HEK293 (cell line): ENCODE measurements at regions not wholly inside any gene's neighbourhood (a gene's known extent, or its start where the extent isn't known, plus 50 kb on each side); places are given as distances from the start of the nearest gene placed in this dataset.

Experiments used
- CTCF ChIA-PET: fragments of 350-600 bp; formaldehyde crosslinking; extraction: SDS; loops from one replicate; lab custom pipeline; 2021; ENCODE audit warnings: antibody characterized with exemption; lab: Yijun Ruan, JAX
- POLR2A ChIA-PET: fragments of 300-600 bp; formaldehyde crosslinking; extraction: SDS; loops from one replicate; lab custom pipeline; 2020; ENCODE audit warnings: antibody characterized with exemption, inconsistent platforms; lab: Yijun Ruan, JAX
- H3K27ac ChIP-seq: fragments of 200-500 bp; sonication (Bioruptor generic); 2 replicates; pipeline ENCODE4 v1.5.1; 2014; ENCODE audit warnings: low read depth, low read length, control low read depth, inconsistent platforms; ENCODE audit errors: extremely low read depth
- H3K36me3 ChIP-seq, 2 experiments: fragments of 200-500 bp in 1 of 2; sonication (Bioruptor generic) in 1 of 2; 1 replicate in 1 of 2; 2 replicates in 1 of 2; pipeline ENCODE4 v1.5.1; 2014 to 2017; ENCODE audit warnings: inconsistent platforms in 2 of 2, low read length in 2 of 2; ENCODE audit not compliant: control insufficient read depth in 2 of 2, insufficient read depth in 1 of 2
- H3K4me1 ChIP-seq: fragments of 200-500 bp; sonication (Bioruptor generic); 2 replicates; pipeline ENCODE4 v1.5.1; 2014; ENCODE audit warnings: mild to moderate bottlenecking, low read length, inconsistent platforms; ENCODE audit not compliant: control insufficient read depth, insufficient read depth
- H3K4me3 ChIP-seq: 2 replicates; pipeline ENCODE4 v1.5.1; 2011; ENCODE audit warnings: low read depth, mild to moderate bottlenecking, control low read depth, low read length, moderate library complexity
- H3K9me3 ChIP-seq: fragments of 200-500 bp; sonication (Bioruptor generic); 2 replicates; pipeline ENCODE4 v1.5.1; 2014; ENCODE audit warnings: low read depth, low read length, inconsistent platforms; ENCODE audit not compliant: control insufficient read depth, insufficient read depth
- GFI1B ChIP-seq: fragments of 450-650 bp; formaldehyde crosslinking; IDR thresholded peaks from 2 replicates; pipeline ENCODE4 v1.5.1; 2016; ENCODE audit warnings: missing biosample characterization, missing genetic modification characterization
- HOXC10 ChIP-seq: sonication (generic); formaldehyde crosslinking; IDR thresholded peaks from 2 replicates; pipeline ENCODE4 v1.8.1; 2023; ENCODE audit warnings: mild to moderate bottlenecking, missing genetic modification reagents
- MZF1 ChIP-seq: fragments of 450-650 bp; formaldehyde crosslinking; IDR thresholded peaks from 2 replicates; pipeline ENCODE4 v1.5.1; 2017; ENCODE audit warnings: missing biosample characterization, missing genetic modification characterization, borderline replicate concordance
- SP2 ChIP-seq: fragments of 450-650 bp; formaldehyde crosslinking; IDR thresholded peaks from 2 replicates; pipeline ENCODE4 v1.5.1; 2016; ENCODE audit warnings: missing biosample characterization, missing genetic modification characterization
- TCF7L2 ChIP-seq: IDR thresholded peaks from 2 replicates; pipeline ENCODE4 v1.6.1; 2011; ENCODE audit warnings: low read depth, mild to moderate bottlenecking, inconsistent platforms, low read length, moderate library complexity, borderline replicate concordance
- ZBTB1 ChIP-seq: fragments of 450-650 bp; formaldehyde crosslinking; IDR thresholded peaks from 2 replicates; pipeline ENCODE4 v1.5.1; 2016; ENCODE audit warnings: missing biosample characterization, missing genetic modification characterization
- ZFP41 ChIP-seq: fragments of 450-650 bp; formaldehyde crosslinking; IDR thresholded peaks from 2 replicates; pipeline ENCODE4 v1.5.1; 2016; ENCODE audit warnings: missing biosample characterization, missing genetic modification characterization, borderline replicate concordance
- ZIC2 ChIP-seq: fragments of 450-650 bp; formaldehyde crosslinking; IDR thresholded peaks from 2 replicates; pipeline ENCODE4 v1.5.1; 2016; ENCODE audit warnings: missing biosample characterization, missing genetic modification characterization
- ZNF132 ChIP-seq: fragments of 450-650 bp; formaldehyde crosslinking; IDR thresholded peaks from 2 replicates; pipeline ENCODE4 v1.5.1; 2017; ENCODE audit warnings: missing biosample characterization, missing genetic modification characterization, borderline replicate concordance
- ZNF23 ChIP-seq: fragments of 450-650 bp; formaldehyde crosslinking; IDR thresholded peaks from 2 replicates; pipeline ENCODE4 v1.5.1; 2016; ENCODE audit warnings: missing biosample characterization, missing genetic modification characterization, borderline replicate concordance
- ZNF354C ChIP-seq: fragments of 450-650 bp; formaldehyde crosslinking; IDR thresholded peaks from 2 replicates; pipeline ENCODE4 v1.5.1; 2016; ENCODE audit warnings: missing biosample characterization, missing genetic modification characterization, low read depth, borderline replicate concordance
- ZNF530 ChIP-seq: fragments of 450-650 bp; formaldehyde crosslinking; IDR thresholded peaks from 2 replicates; pipeline ENCODE4 v1.5.1; 2016; ENCODE audit warnings: low read depth, missing biosample characterization, missing genetic modification characterization
- ZNF549 ChIP-seq: fragments of 450-650 bp; IDR thresholded peaks from 2 replicates; pipeline ENCODE4 v1.5.1; 2018; ENCODE audit warnings: missing biosample characterization, missing genetic modification characterization, mild to moderate bottlenecking, inconsistent platforms, moderate library complexity
- ZNF623 ChIP-seq: fragments of 450-650 bp; formaldehyde crosslinking; IDR thresholded peaks from 2 replicates; pipeline ENCODE4 v1.5.1; 2016; ENCODE audit warnings: missing biosample characterization, missing genetic modification characterization
- ZNF624 ChIP-seq: fragments of 450-650 bp; formaldehyde crosslinking; IDR thresholded peaks from 2 replicates; pipeline ENCODE4 v1.5.1; 2017; ENCODE audit warnings: missing biosample characterization, missing genetic modification characterization
- ZNF76 ChIP-seq: fragments of 450-650 bp; formaldehyde crosslinking; IDR thresholded peaks from 2 replicates; pipeline ENCODE4; 2016; ENCODE audit warnings: low read depth, missing biosample characterization, missing genetic modification characterization, borderline replicate concordance
- ZNF777 ChIP-seq: fragments of 450-650 bp; formaldehyde crosslinking; IDR thresholded peaks from 2 replicates; pipeline ENCODE4 v1.5.1; 2017; ENCODE audit warnings: missing biosample characterization, missing genetic modification characterization, borderline replicate concordance
- ZXDB ChIP-seq: fragments of 450-650 bp; formaldehyde crosslinking; IDR thresholded peaks from 2 replicates; pipeline ENCODE4 v1.5.1; 2016; ENCODE audit warnings: missing biosample characterization, missing genetic modification characterization
- TF ChIP-seq, protein P1 (sequence below): fragments of 450-650 bp; formaldehyde crosslinking; IDR thresholded peaks from 2 replicates; pipeline ENCODE4 v1.5.1; 2017; ENCODE audit warnings: missing biosample characterization, missing genetic modification characterization
- TF ChIP-seq, protein P2 (sequence below): fragments of 450-650 bp; IDR thresholded peaks from 2 replicates; pipeline ENCODE4 v1.5.1; 2018; ENCODE audit warnings: missing biosample characterization, mild to moderate bottlenecking, missing genetic modification characterization
- TF ChIP-seq, protein P3 (sequence below): fragments of 450-650 bp; formaldehyde crosslinking; IDR thresholded peaks from 2 replicates; pipeline ENCODE4 v1.5.1; 2016; ENCODE audit warnings: missing biosample characterization, missing genetic modification characterization
- TF ChIP-seq, protein P4 (sequence below): IDR thresholded peaks from 2 replicates; pipeline ENCODE4 v1.6.1; 2011; ENCODE audit warnings: mild to moderate bottlenecking, low read depth, low read length, borderline replicate concordance

DNA sequence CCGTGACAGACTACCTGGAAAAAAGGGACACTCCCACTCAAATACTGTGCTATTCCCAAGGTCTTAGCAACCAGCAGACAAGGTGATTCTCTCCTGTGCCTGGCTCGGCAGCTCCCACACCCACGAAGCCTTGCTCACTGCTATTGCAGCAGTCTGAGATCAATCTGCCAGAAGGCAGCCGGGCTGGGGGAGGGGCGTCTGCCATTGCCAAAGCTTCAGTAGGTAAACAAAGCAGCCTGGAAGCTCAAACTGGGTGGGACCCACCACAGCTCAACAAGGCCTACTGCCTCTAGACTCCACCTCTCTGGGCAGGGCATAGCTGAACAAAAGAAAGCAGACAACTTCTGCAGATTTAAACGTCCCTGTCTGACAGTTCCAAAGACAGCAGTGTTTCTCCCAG is 128.4 kb upstream of the SETMAR start (continued):
- TF ChIP-seq, protein P1, sequence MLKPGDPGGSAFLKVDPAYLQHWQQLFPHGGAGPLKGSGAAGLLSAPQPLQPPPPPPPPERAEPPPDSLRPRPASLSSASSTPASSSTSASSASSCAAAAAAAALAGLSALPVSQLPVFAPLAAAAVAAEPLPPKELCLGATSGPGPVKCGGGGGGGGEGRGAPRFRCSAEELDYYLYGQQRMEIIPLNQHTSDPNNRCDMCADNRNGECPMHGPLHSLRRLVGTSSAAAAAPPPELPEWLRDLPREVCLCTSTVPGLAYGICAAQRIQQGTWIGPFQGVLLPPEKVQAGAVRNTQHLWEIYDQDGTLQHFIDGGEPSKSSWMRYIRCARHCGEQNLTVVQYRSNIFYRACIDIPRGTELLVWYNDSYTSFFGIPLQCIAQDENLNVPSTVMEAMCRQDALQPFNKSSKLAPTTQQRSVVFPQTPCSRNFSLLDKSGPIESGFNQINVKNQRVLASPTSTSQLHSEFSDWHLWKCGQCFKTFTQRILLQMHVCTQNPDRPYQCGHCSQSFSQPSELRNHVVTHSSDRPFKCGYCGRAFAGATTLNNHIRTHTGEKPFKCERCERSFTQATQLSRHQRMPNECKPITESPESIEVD, result no peak
- TF ChIP-seq ZIC2 (tag by site-specific recombination) (no peak), ZNF777 (tag by site-specific recombination) (no peak)

DNA sequence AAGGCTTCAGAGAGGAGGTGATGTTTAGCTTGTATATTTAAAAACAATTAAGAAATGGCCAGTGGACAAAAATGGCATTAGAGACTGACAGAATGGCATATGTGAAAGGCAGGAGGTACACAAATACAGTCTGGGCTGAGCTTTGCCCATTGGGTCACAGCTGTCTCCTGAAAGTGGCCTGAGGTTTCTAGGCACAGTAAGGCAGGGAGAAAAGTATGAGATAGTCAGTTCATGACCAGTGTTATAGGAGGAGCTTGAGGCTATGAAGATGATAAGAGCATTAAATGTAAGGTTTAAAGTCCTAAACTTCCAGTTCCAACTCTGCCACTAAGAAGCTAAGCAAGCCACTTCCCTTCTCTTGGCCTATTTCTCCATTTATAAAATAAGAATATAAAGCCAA is 111.2 kb upstream of the SETMAR start:
- TF ChIP-seq ZNF549 (no peak), ZFP41 (no peak), ZNF132 (tag by site-specific recombination) (no peak)
- TF ChIP-seq, protein P2, sequence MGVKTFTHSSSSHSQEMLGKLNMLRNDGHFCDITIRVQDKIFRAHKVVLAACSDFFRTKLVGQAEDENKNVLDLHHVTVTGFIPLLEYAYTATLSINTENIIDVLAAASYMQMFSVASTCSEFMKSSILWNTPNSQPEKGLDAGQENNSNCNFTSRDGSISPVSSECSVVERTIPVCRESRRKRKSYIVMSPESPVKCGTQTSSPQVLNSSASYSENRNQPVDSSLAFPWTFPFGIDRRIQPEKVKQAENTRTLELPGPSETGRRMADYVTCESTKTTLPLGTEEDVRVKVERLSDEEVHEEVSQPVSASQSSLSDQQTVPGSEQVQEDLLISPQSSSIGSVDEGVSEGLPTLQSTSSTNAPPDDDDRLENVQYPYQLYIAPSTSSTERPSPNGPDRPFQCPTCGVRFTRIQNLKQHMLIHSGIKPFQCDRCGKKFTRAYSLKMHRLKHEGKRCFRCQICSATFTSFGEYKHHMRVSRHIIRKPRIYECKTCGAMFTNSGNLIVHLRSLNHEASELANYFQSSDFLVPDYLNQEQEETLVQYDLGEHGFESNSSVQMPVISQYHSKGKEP (tag by site-specific recombination), result no peak
- CTCF ChIA-PET, result no interaction called here
- POLR2A ChIA-PET, result no interaction called here
- Histone ChIP-seq H3K4me3 (no peak overlapping the region), H3K4me1 (no peaks in the 10 kb centered on the region), H3K36me3 (no peaks in the 10 kb centered on the region), H3K9me3 (no peaks in the 10 kb centered on the region), H3K27ac (no peak overlapping the region)

DNA sequence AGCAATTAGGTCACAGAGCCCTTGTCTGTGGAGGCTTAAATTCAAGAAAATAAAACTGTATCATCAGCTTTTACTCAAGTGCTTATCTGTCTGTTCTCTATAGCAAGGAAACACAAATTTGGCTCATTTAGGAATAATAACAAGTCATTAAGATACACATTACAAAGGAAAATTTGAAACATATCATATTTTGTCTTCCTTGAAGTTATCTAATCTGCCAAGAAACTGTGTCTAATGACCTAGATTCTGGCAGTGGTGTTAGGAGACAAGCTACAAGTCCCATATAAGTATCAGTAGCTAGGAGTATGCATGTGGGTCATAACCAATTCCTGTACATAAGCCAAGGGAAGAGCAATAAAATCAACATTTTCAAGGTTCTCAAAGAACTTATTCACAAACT is 108.2 kb upstream of the SETMAR start:
- Histone ChIP-seq H3K36me3 (no peaks in the 10 kb centered on the region), H3K4me1 (no peaks in the 10 kb centered on the region), H3K27ac (no peak overlapping the region), H3K9me3 (no peaks in the 10 kb centered on the region), H3K4me3 (no peak overlapping the region)
- ChIA-PET CTCF (no interaction called here), POLR2A (no interaction called here)
- no peak for TF ChIP-seq ZNF354C (tag by site-specific recombination)
- TF ChIP-seq ZNF623 (tag by site-specific recombination), result no peak
- no peak for TF ChIP-seq TCF7L2
- TF ChIP-seq ZNF76 (tag by site-specific recombination), result no peak
- TF ChIP-seq ZXDB, result no peak
- TF ChIP-seq ZBTB1, result no peak
- TF ChIP-seq ZNF23 (tag by site-specific recombination), result no peak
- no peak for TF ChIP-seq MZF1
- no peak for TF ChIP-seq GFI1B (tag by site-specific recombination)
- no peak for TF ChIP-seq ZNF624 (tag by site-specific recombination)
- TF ChIP-seq, protein P1, result no peak
- TF ChIP-seq HOXC10 (CRISPR knock-in tag), result no peak
- TF ChIP-seq ZNF530 (tag by site-specific recombination), result no peak
- no peak for TF ChIP-seq SP2
- TF ChIP-seq, protein P3, sequence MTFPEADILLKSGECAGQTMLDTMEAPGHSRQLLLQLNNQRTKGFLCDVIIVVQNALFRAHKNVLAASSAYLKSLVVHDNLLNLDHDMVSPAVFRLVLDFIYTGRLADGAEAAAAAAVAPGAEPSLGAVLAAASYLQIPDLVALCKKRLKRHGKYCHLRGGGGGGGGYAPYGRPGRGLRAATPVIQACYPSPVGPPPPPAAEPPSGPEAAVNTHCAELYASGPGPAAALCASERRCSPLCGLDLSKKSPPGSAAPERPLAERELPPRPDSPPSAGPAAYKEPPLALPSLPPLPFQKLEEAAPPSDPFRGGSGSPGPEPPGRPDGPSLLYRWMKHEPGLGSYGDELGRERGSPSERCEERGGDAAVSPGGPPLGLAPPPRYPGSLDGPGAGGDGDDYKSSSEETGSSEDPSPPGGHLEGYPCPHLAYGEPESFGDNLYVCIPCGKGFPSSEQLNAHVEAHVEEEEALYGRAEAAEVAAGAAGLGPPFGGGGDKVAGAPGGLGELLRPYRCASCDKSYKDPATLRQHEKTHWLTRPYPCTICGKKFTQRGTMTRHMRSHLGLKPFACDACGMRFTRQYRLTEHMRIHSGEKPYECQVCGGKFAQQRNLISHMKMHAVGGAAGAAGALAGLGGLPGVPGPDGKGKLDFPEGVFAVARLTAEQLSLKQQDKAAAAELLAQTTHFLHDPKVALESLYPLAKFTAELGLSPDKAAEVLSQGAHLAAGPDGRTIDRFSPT (tag by site-specific recombination), result no peak
- TF ChIP-seq, protein P4, sequence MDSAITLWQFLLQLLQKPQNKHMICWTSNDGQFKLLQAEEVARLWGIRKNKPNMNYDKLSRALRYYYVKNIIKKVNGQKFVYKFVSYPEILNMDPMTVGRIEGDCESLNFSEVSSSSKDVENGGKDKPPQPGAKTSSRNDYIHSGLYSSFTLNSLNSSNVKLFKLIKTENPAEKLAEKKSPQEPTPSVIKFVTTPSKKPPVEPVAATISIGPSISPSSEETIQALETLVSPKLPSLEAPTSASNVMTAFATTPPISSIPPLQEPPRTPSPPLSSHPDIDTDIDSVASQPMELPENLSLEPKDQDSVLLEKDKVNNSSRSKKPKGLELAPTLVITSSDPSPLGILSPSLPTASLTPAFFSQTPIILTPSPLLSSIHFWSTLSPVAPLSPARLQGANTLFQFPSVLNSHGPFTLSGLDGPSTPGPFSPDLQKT, result no peak
